ENCODE measurements at regions not wholly inside any gene's neighbourhood (a gene's known extent, or its start where the extent isn't known, plus 50 kb on each side); places are given as distances from the start of the nearest gene placed in this dataset.

- TF ChIP-seq TBP (IDR thresholded peaks at IDR 0.05; ENCODE audit: low read depth, low read length) = no peak
- TF ChIP-seq NANOG (IDR thresholded peaks at IDR 0.05; ENCODE audit: insufficient read depth, low read depth, low read length, poor library complexity, severe bottlenecking) = no peak
Measured at GRCh38 chr12:72986963-72987362, 714.8 kb downstream of the TRHDE start (continued).

All from H1 (cell line).